ENCODE measurements at regions not wholly inside any gene's neighbourhood (a gene's known extent, or its start where the extent isn't known, plus 50 kb on each side); places are given as distances from the start of the nearest gene placed in this dataset.

- TF ChIP-seq CTCF (IDR thresholded peaks at IDR 0.05) (no peak), EP300 (IDR thresholded peaks at IDR 0.05; ENCODE audit: low read depth) (no peak), POLR2A (IDR thresholded peaks at IDR 0.05) (no peak), POLR2AphosphoS5 (IDR thresholded peaks at IDR 0.05) (no peak)
Measured at GRCh38 chr6:67328269-67328668, 1306.8 kb upstream of the ADGRB3 start.
